Activated effector memory CD4-positive, alpha-beta T cell treated with Interleukin-2 at 50 U/mL for 16 hours (primary cell): ENCODE measurements at regions not wholly inside any gene's neighbourhood (a gene's known extent, or its start where the extent isn't known, plus 50 kb on each side); places are given as distances from the start of the nearest gene placed in this dataset.
"Not testable (repeated sequence)": the region's sequence is repeated elsewhere in the genome, so short reads cannot be mapped to it uniquely, and the experiment has no call there.

Experiments
- DNase-seq: peaks from one replicate; pipeline ENCODE4 v3.0.0-alpha.2; 2020

- no peak for DNase-seq
These were observed 177.3 kb upstream of the DDHD1 start for GRCh38 chr14:53330441-53330840.

- no peak for DNase-seq
These were observed 175.7 kb upstream of the DDHD1 start for GRCh38 chr14:53328841-53329240.

GRCh38 chr14:53327716-53328115 is 174.6 kb upstream of the DDHD1 start:
- no peak for DNase-seq

- DNase-seq, result no peak
These were observed 172.2 kb upstream of the DDHD1 start for GRCh38 chr14:53325176-53325806.

- no peak for DNase-seq
These were observed 163.4 kb upstream of the DDHD1 start for GRCh38 chr14:53316504-53316903.

- no peak for DNase-seq
These were observed 157.3 kb upstream of the DDHD1 start for GRCh38 chr14:53310412-53310811.

GRCh38 chr14:53306911-53307310 is 153.8 kb upstream of the DDHD1 start:
- no peak for DNase-seq

GRCh38 chr14:53306267-53306721 is 153.2 kb upstream of the DDHD1 start:
- DNase-seq, result no peak

- DNase-seq, result no peak
These were observed 151.7 kb upstream of the DDHD1 start for GRCh38 chr14:53304726-53305381.

- no peak for DNase-seq
These were observed 143.0 kb upstream of the DDHD1 start for GRCh38 chr14:53295985-53296582.

GRCh38 chr14:53295372-53295771 is 142.2 kb upstream of the DDHD1 start:
- no peak for DNase-seq

GRCh38 chr14:53286301-53286700 is 133.2 kb upstream of the DDHD1 start:
- no peak for DNase-seq

GRCh38 chr14:53285821-53286220 is 132.7 kb upstream of the DDHD1 start:
- no peak for DNase-seq

GRCh38 chr14:53285064-53285463 is 131.9 kb upstream of the DDHD1 start:
- DNase-seq, result no peak

GRCh38 chr14:53278602-53279506 is 125.7 kb upstream of the DDHD1 start:
- no peak for DNase-seq

GRCh38 chr14:53273671-53274072 is 120.5 kb upstream of the DDHD1 start:
- DNase-seq, result no peak

- no peak for DNase-seq
These were observed 111.9 kb upstream of the DDHD1 start for GRCh38 chr14:53265025-53265424.

- DNase-seq, result no peak
These were observed 107.8 kb upstream of the DDHD1 start for GRCh38 chr14:53260928-53261327.

- DNase-seq, result no peak
These were observed 107.2 kb upstream of the DDHD1 start for GRCh38 chr14:53260286-53260685.

GRCh38 chr14:53252141-53252540 is 99.0 kb upstream of the DDHD1 start:
- no peak for DNase-seq

- DNase-seq, result no peak
These were observed 95.9 kb upstream of the DDHD1 start for GRCh38 chr14:53249059-53249458.

GRCh38 chr14:53247596-53248370 is 94.7 kb upstream of the DDHD1 start:
- no peak for DNase-seq

- DNase-seq, result not testable (repeated sequence)
These were observed 89.8 kb upstream of the DDHD1 start for GRCh38 chr14:53242898-53243297.
